RKO (cell line): ENCODE measurements at regions not wholly inside any gene's neighbourhood (a gene's known extent, or its start where the extent isn't known, plus 50 kb on each side); places are given as distances from the start of the nearest gene placed in this dataset.
"Not testable (repeated sequence)": the region's sequence is repeated elsewhere in the genome, so short reads cannot be mapped to it uniquely, and the experiment has no call there.

Experiments
- DNase-seq: peaks from one replicate; pipeline ENCODE4 v3.0.0-alpha.2; 2016; ENCODE audit warnings: low spot score

GRCh38 chr3:159455741-159456181 lies 532.9 kb upstream of the IL12A start:
- DNase-seq, result no peak

- DNase-seq, result peak; percentile 77
These were observed 530.6 kb upstream of the IL12A start for GRCh38 chr3:159458010-159458409.

DNA sequence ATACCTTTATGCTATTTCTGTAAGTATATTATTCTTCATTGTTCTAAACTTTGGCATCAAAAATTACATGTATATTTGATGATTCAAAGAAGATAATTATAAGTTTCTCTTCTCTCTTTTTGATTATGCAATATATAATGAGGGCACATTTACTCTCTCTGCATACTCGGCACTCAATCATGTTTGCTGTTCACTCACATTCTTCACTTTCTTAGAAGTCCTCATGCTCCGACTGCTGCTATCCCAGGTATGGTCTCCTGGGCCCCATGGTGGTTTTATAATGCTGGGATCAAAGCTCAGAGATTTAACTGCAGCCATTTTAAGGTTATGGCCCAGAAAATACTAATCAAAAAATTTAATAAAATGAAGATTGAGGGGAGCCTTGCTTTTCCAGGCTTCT lies 529.7 kb upstream of the IL12A start:
- DNase-seq, result no peak

DNA sequence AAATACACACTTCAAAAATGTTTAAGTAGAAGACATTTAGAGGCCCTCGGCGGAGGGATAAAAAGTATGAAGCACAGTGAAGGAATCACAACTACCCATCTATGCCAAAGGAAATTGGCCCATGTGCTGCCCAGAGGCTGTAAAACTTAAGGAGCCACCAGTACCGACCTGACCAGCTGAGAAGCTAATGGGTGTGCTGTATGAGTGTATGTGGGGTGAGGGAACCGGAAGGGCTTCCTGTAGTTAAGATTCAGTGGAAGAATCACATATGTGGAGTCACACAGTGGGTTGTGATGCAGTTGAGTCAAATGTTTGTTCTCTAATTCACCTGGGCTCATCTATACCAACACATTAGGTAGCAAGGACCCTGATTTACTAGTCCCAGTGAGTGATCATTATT lies 516.0 kb upstream of the IL12A start:
- no peak for DNase-seq

- DNase-seq, result no peak
These were observed 515.4 kb upstream of the IL12A start for GRCh38 chr3:159473206-159473605.

- DNase-seq, result no peak
These were observed 508.6 kb upstream of the IL12A start for GRCh38 chr3:159480046-159480445.

GRCh38 chr3:159482241-159482993 lies 506.2 kb upstream of the IL12A start:
- no peak for DNase-seq

GRCh38 chr3:159482994-159483367 lies 505.7 kb upstream of the IL12A start:
- no peak for DNase-seq

- DNase-seq, result no peak
These were observed 502.1 kb upstream of the IL12A start for GRCh38 chr3:159486580-159486979.

GRCh38 chr3:159487304-159487703 lies 501.3 kb upstream of the IL12A start:
- DNase-seq, result no peak

DNA sequence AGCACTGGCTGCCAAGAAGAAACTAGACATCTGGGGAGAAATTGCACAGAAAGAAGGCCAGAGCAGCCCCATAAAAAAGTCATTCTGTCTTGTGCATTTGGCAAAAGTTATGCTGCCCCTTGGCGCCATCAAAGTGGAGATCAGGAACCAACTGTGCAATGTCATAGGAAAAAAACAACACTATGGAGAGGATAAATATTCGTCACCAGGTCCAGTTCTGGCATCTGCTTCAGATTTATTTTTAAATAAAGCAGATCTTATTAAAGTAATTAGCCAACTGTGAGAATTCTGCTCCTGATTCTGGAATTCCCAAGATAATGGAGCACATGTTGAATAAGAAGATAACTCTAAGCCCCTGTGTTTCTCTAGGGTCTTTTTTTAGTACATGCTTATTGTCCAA lies 500.0 kb upstream of the IL12A start:
- no peak for DNase-seq

GRCh38 chr3:159497361-159497760 lies 491.3 kb upstream of the IL12A start:
- no peak for DNase-seq

DNA sequence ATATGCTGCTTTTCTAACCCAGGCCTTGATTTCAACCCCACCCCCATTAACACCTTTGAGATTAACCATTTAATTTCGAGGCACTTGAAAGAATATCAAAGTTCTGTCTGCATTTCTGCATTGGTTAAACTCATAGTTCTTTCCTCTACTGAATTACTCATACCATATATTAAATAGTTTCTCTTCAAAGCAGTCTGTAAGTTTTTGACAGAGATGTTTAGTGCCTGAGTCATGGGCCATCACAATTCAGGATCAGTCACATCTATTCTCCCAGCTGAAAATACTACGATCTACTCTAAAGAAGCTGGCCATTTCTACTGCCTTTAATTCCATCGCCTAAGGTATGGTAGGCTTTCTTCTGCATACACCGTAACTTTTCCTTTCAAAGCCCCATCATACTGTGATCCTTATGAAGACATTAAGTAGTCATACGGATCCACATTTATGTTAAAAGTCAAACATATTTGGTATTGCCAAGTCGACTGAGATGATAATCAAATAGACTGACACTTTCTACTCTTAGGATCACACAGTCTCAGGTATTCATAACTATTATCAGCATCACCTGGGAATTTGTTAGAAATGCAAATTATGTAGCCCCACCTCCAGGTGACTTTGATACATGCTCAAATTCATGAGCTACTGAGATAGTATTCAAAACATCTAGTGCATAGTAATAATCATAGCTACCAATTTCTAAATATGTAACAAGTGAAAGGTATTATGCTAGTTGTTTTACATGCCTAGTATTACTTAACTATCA lies 489.4 kb upstream of the IL12A start:
- peak; percentile 10 for DNase-seq

- DNase-seq, result no peak
These were observed 487.6 kb upstream of the IL12A start for GRCh38 chr3:159501029-159501428.

DNA sequence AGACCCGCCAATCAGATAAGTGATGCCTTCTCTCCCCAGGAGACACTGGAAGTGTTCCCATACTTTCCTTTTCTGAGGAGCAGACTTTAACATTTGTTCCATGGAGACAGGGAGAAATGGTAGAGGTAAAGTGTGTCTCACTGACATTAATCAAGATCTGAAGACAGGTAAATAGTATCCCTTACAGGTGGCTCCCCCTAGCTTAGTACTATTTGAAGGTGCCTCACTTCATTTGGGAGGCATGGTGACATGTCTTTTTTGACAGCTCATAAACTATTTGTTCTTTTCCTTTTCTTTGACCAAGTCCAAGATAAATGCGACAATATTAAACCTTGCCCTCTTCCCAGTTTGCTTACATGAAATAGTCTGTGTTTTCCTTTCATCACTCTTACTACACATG lies 485.6 kb upstream of the IL12A start:
- no peak for DNase-seq

DNA sequence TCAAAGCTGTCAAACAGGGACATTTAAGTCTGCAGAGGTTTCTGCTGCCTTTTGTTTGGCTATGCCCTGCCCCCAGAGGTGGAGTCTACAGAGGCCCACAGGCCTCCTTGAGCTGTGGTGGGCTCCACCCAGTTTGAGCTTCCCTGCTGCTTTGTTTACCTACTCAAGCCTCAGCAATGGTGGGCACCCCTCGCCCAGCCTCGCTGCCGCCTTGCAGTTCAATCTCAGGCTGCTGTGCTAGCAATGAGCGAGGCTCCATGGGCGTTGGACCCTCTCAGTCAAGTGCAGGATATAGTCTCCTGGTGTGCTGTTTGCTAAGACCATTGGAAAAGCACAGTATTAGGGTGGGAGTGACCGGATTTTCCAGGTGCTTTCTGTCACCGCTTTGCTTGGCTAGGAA lies 477.6 kb upstream of the IL12A start:
- DNase-seq, result not testable (repeated sequence)

DNA sequence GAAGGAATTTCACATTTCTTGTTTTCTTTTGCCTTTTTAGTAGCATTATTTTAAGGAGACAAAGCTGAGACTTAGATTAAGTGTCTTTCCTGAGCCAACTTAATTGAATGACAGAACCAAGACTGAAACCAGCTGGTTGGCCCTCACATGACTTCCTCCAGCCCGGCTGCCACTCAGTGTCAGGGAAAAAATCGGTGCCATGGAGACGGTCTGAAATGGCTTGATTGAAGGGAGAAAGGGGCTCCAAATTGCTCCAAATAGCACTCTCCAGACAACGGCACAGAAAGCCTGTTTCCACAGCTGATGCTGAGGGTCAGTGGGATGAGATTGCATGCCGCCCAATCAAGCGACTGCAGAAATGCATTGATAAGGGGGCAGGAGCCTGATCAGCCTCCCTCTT lies 475.2 kb upstream of the IL12A start:
- DNase-seq, result no peak

GRCh38 chr3:159513867-159514380 lies 474.7 kb upstream of the IL12A start:
- no peak for DNase-seq

- no peak for DNase-seq
These were observed 471.5 kb upstream of the IL12A start for GRCh38 chr3:159517105-159517504.

GRCh38 chr3:159520638-159521037 lies 468.0 kb upstream of the IL12A start:
- DNase-seq, result no peak

- no peak for DNase-seq
These were observed 466.4 kb upstream of the IL12A start for GRCh38 chr3:159522276-159522675.

- DNase-seq, result no peak
These were observed 460.3 kb upstream of the IL12A start for GRCh38 chr3:159528251-159528895.

DNA sequence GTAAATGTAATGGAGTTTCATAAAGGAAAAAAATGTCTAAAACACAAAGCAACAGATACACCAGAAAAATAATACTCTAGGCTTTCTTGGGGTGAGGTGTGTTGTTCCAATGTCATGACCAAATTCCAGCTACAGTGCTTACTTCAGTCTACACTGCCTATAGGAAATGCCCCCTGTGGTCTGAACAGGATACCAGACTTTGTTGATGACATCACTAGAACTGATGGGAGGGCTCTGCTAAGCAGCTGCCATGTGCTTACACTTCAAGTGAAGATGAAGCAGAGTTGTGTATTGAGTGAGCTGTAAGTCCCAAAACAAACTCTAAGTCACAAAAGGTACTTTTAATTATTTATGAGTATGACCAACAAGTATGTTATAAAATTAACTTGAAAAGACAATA lies 456.1 kb upstream of the IL12A start:
- peak; percentile 9 for DNase-seq
